ENCODE measurements at regions not wholly inside any gene's neighbourhood (a gene's known extent, or its start where the extent isn't known, plus 50 kb on each side); places are given as distances from the start of the nearest gene placed in this dataset.

DNA sequence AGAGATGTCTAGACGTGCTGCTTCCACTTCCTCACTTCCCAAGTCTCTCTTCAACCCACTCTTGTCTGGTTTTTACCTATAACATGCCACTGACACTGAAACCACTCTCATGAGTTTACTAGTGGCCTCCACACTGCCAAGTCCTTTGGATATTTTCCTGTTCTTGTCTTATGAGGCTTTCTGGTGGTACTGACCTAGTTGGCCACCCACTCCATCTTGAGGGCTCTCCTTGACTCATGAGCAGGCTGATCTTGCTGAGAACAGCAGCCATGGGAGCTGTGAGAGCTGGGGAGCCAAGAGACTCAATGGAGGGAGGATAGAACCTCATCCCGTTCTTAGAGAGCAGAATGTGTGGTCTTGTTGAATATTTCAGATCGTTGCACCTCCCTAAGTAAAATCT lies 283.4 kb upstream of the PRDM1 start:
- TF ChIP-seq, protein P1, sequence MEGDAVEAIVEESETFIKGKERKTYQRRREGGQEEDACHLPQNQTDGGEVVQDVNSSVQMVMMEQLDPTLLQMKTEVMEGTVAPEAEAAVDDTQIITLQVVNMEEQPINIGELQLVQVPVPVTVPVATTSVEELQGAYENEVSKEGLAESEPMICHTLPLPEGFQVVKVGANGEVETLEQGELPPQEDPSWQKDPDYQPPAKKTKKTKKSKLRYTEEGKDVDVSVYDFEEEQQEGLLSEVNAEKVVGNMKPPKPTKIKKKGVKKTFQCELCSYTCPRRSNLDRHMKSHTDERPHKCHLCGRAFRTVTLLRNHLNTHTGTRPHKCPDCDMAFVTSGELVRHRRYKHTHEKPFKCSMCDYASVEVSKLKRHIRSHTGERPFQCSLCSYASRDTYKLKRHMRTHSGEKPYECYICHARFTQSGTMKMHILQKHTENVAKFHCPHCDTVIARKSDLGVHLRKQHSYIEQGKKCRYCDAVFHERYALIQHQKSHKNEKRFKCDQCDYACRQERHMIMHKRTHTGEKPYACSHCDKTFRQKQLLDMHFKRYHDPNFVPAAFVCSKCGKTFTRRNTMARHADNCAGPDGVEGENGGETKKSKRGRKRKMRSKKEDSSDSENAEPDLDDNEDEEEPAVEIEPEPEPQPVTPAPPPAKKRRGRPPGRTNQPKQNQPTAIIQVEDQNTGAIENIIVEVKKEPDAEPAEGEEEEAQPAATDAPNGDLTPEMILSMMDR (conservative IDR thresholded peaks at IDR 0.05) = no peak
- TF ChIP-seq EZH2 (IDR thresholded peaks at IDR 0.05; ENCODE audit: low read depth) = no peak

Data from PC-9 (cell line).